WTC11 (cell line): ENCODE measurements at regions not wholly inside any gene's neighbourhood (a gene's known extent, or its start where the extent isn't known, plus 50 kb on each side); places are given as distances from the start of the nearest gene placed in this dataset.

Experiments
- ATAC-seq: fragments of 200-7000 bp; cut with Tn5 transposase; 2 replicates; pipeline ENCODE4 v1.10.0; 2021; ENCODE audit warnings: mild to moderate bottlenecking, moderate library complexity
- CTCF ChIA-PET: fragments of 300-600 bp; sonication (Branson Sonifier 250); formaldehyde crosslinking; loops from one replicate; lab custom pipeline; 2021; ENCODE audit warnings: antibody characterized with exemption; lab: Charles Lee
- POLR2A ChIA-PET: fragments of 350-600 bp; sonication (Branson Sonifier 250); formaldehyde crosslinking; loops from one replicate; lab custom pipeline; 2021; ENCODE audit warnings: antibody characterized with exemption; lab: Charles Lee
- DNase-seq: peaks from one replicate; pipeline ENCODE4 v3.0.0; 2021; ENCODE audit warnings: low spot score
- H3K27ac Mint-ChIP-seq: 2 replicates; pipeline ENCODE4 v1.8.0; 2021; ENCODE audit warnings: mixed read lengths
- H3K27me3 Mint-ChIP-seq: 2 replicates; pipeline ENCODE4 v1.8.0; 2021; ENCODE audit warnings: low read depth, mild to moderate bottlenecking, moderate library complexity, mixed read lengths
- H3K36me3 Mint-ChIP-seq: 2 replicates; pipeline ENCODE4 v1.8.0; 2021; ENCODE audit warnings: mixed read lengths
- H3K4me1 Mint-ChIP-seq: 2 replicates; pipeline ENCODE4 v1.8.0; 2022; ENCODE audit warnings: mixed read lengths
- H3K4me3 Mint-ChIP-seq: 2 replicates; pipeline ENCODE4 v1.8.0; 2021; ENCODE audit warnings: mild to moderate bottlenecking, moderate library complexity, mixed read lengths
- H3K9me3 Mint-ChIP-seq: 2 replicates; pipeline ENCODE4 v1.8.0; 2021; ENCODE audit warnings: mixed read lengths
- ATF2 ChIP-seq: sonication (generic); formaldehyde crosslinking; IDR thresholded peaks from 2 replicates; pipeline ENCODE4 v1.8.1; 2022; ENCODE audit warnings: low read depth, missing genetic modification reagents, borderline replicate concordance
- ELF4 ChIP-seq: sonication (generic); formaldehyde crosslinking; IDR thresholded peaks from 2 replicates; pipeline ENCODE4 v1.8.1; 2022; ENCODE audit warnings: low read depth, mild to moderate bottlenecking, moderate library complexity, missing genetic modification reagents
- ESRRA ChIP-seq: sonication (generic); formaldehyde crosslinking; IDR thresholded peaks from 2 replicates; pipeline ENCODE4 v1.8.1; 2022; ENCODE audit warnings: mild to moderate bottlenecking, missing genetic modification reagents, borderline replicate concordance
- ETV6 ChIP-seq: sonication (generic); formaldehyde crosslinking; IDR thresholded peaks from 2 replicates; pipeline ENCODE4 v1.8.1; 2022; ENCODE audit warnings: mild to moderate bottlenecking, missing genetic modification reagents
- FOXP1 ChIP-seq: sonication (generic); formaldehyde crosslinking; IDR thresholded peaks from 2 replicates; pipeline ENCODE4 v1.8.0; 2022; ENCODE audit warnings: missing genetic modification reagents, mild to moderate bottlenecking, moderate library complexity, borderline replicate concordance
- HMGA2 ChIP-seq: fragments of 250-450 bp; sonication (Bioruptor Pico); IDR thresholded peaks from 2 replicates; pipeline ENCODE4 v1.4.0; 2021; ENCODE audit warnings: mild to moderate bottlenecking, moderate library complexity
- IRF1 ChIP-seq: sonication (generic); formaldehyde crosslinking; IDR thresholded peaks from 2 replicates; pipeline ENCODE4 v1.8.0; 2023; ENCODE audit warnings: missing genetic modification reagents
- MXD4 ChIP-seq: fragments of 250-450 bp; sonication (Bioruptor Pico); IDR thresholded peaks from 2 replicates; pipeline ENCODE4 v1.8.0; 2021; ENCODE audit warnings: mild to moderate bottlenecking, moderate library complexity, borderline replicate concordance
- MYBL2 ChIP-seq: sonication (generic); formaldehyde crosslinking; IDR thresholded peaks from 2 replicates; pipeline ENCODE4 v1.8.1; 2023; ENCODE audit warnings: mild to moderate bottlenecking, moderate library complexity, missing genetic modification reagents
- NFATC4 ChIP-seq: fragments of 250-450 bp; sonication (Bioruptor Pico); IDR thresholded peaks from 2 replicates; pipeline ENCODE4 v1.9.0; 2021; ENCODE audit warnings: mild to moderate bottlenecking
- RELA ChIP-seq: sonication (generic); formaldehyde crosslinking; IDR thresholded peaks from 2 replicates; pipeline ENCODE4 v1.8.1; 2022; ENCODE audit warnings: missing genetic modification reagents, mild to moderate bottlenecking, borderline replicate concordance
- STAT6 ChIP-seq: sonication (generic); formaldehyde crosslinking; conservative IDR thresholded peaks from 2 replicates; pipeline ENCODE4 v1.8.1; 2023; ENCODE audit warnings: mild to moderate bottlenecking, low read depth, missing genetic modification reagents, moderate library complexity
- TEAD1 ChIP-seq: sonication (generic); formaldehyde crosslinking; IDR thresholded peaks from 2 replicates; pipeline ENCODE4 v1.8.0; 2022; ENCODE audit warnings: mild to moderate bottlenecking, missing genetic modification reagents
- ZNF121 ChIP-seq: sonication (generic); formaldehyde crosslinking; IDR thresholded peaks from 2 replicates; pipeline ENCODE4 v1.8.0; 2023; ENCODE audit warnings: missing genetic modification reagents
- ZNF232 ChIP-seq: sonication (generic); formaldehyde crosslinking; IDR thresholded peaks from 2 replicates; pipeline ENCODE4 v1.8.0; 2022; ENCODE audit warnings: mild to moderate bottlenecking, missing genetic modification reagents
- ZNF416 ChIP-seq: fragments of 250-450 bp; sonication (Bioruptor Pico); IDR thresholded peaks from 2 replicates; pipeline ENCODE4 v1.9.0; 2021; ENCODE audit warnings: mild to moderate bottlenecking, inconsistent platforms
- ZNF512 ChIP-seq: sonication (generic); formaldehyde crosslinking; IDR thresholded peaks from 2 replicates; pipeline ENCODE4 v1.8.1; 2022; ENCODE audit warnings: missing genetic modification reagents, borderline replicate concordance
- TF ChIP-seq, protein P1 (sequence below): fragments of 200-600 bp; IDR thresholded peaks from 2 replicates; pipeline ENCODE4 v1.8.0; 2022; ENCODE audit warnings: antibody characterized with exemption
- TF ChIP-seq, protein P2 (sequence below): sonication (generic); formaldehyde crosslinking; conservative IDR thresholded peaks from 2 replicates; pipeline ENCODE4 v1.8.1; 2022; ENCODE audit warnings: mild to moderate bottlenecking, missing genetic modification reagents
- TF ChIP-seq, protein P3 (sequence below): fragments of 250-450 bp; sonication (Bioruptor Pico); IDR thresholded peaks from 2 replicates; pipeline ENCODE4 v1.9.0; 2021; ENCODE audit warnings: mild to moderate bottlenecking, borderline replicate concordance

GRCh38 chr20:37627060-37627766 lies 66.6 kb upstream of the CTNNBL1 start (continued):
- peak; percentile 99 for TF ChIP-seq IRF1
- TF ChIP-seq ZNF121 (CRISPR knock-in tag), result peak; percentile 90
- TF ChIP-seq MYBL2 (CRISPR knock-in tag), result peak; percentile 93
- TF ChIP-seq ATF2, result peak; percentile 79; the same call in 1 of the 2 replicates
- TF ChIP-seq MXD4 (CRISPR knock-in tag), result no peak
- TF ChIP-seq, protein P1, sequence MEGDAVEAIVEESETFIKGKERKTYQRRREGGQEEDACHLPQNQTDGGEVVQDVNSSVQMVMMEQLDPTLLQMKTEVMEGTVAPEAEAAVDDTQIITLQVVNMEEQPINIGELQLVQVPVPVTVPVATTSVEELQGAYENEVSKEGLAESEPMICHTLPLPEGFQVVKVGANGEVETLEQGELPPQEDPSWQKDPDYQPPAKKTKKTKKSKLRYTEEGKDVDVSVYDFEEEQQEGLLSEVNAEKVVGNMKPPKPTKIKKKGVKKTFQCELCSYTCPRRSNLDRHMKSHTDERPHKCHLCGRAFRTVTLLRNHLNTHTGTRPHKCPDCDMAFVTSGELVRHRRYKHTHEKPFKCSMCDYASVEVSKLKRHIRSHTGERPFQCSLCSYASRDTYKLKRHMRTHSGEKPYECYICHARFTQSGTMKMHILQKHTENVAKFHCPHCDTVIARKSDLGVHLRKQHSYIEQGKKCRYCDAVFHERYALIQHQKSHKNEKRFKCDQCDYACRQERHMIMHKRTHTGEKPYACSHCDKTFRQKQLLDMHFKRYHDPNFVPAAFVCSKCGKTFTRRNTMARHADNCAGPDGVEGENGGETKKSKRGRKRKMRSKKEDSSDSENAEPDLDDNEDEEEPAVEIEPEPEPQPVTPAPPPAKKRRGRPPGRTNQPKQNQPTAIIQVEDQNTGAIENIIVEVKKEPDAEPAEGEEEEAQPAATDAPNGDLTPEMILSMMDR, result no peak

DNA sequence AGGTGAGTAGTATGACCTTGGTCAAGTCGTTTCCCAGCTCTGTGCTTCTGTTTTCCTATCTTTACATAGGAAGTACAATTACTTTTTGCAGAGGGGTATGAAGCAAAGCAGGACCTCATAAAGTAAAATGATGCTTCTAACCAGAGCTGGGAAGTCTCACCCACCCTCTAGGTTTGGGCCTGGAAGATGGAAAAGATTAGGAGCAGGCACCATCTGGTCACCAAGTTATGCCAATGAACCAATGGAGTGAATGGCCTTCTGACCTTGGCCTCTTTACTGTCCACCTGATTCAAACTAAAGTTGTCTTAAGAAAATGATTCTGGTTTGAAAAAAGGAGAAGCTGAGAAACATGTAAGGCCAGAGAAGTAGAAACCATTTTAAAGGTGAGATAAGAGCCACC lies 68.9 kb upstream of the CTNNBL1 start:
- H3K27me3 Mint-ChIP-seq, result peaks cover 24% of the 10 kb centered on the region
- H3K4me3 Mint-ChIP-seq, result no peak overlapping the region
- no peaks in the 10 kb centered on the region for H3K36me3 Mint-ChIP-seq
- no peak for ATAC-seq
- no peak for DNase-seq
- POLR2A ChIA-PET, result no interaction called here
- H3K9me3 Mint-ChIP-seq, result 0 out of 2 replicates have a peak, but pooled peaks cover 3% of the 10 kb centered on the region
- peaks cover 4% of the 10 kb centered on the region for H3K4me1 Mint-ChIP-seq
- TF ChIP-seq NFATC4 (CRISPR knock-in tag), result no peak
- no peak for TF ChIP-seq ZNF512
- no peak for TF ChIP-seq RELA (CRISPR knock-in tag)
- TF ChIP-seq ZNF232, result no peak
- no peak for TF ChIP-seq ELF4 (CRISPR knock-in tag)
- no peak for TF ChIP-seq STAT6 (CRISPR knock-in tag)
- TF ChIP-seq ETV6, result no peak
- no peak for TF ChIP-seq FOXP1
- TF ChIP-seq, protein P2, sequence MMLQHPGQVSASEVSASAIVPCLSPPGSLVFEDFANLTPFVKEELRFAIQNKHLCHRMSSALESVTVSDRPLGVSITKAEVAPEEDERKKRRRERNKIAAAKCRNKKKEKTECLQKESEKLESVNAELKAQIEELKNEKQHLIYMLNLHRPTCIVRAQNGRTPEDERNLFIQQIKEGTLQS (CRISPR knock-in tag), result no peak
- no peak for TF ChIP-seq TEAD1 (CRISPR knock-in tag)
- TF ChIP-seq ESRRA (CRISPR knock-in tag), result no peak
- no peak for TF ChIP-seq HMGA2 (CRISPR knock-in tag)
- TF ChIP-seq, protein P3, sequence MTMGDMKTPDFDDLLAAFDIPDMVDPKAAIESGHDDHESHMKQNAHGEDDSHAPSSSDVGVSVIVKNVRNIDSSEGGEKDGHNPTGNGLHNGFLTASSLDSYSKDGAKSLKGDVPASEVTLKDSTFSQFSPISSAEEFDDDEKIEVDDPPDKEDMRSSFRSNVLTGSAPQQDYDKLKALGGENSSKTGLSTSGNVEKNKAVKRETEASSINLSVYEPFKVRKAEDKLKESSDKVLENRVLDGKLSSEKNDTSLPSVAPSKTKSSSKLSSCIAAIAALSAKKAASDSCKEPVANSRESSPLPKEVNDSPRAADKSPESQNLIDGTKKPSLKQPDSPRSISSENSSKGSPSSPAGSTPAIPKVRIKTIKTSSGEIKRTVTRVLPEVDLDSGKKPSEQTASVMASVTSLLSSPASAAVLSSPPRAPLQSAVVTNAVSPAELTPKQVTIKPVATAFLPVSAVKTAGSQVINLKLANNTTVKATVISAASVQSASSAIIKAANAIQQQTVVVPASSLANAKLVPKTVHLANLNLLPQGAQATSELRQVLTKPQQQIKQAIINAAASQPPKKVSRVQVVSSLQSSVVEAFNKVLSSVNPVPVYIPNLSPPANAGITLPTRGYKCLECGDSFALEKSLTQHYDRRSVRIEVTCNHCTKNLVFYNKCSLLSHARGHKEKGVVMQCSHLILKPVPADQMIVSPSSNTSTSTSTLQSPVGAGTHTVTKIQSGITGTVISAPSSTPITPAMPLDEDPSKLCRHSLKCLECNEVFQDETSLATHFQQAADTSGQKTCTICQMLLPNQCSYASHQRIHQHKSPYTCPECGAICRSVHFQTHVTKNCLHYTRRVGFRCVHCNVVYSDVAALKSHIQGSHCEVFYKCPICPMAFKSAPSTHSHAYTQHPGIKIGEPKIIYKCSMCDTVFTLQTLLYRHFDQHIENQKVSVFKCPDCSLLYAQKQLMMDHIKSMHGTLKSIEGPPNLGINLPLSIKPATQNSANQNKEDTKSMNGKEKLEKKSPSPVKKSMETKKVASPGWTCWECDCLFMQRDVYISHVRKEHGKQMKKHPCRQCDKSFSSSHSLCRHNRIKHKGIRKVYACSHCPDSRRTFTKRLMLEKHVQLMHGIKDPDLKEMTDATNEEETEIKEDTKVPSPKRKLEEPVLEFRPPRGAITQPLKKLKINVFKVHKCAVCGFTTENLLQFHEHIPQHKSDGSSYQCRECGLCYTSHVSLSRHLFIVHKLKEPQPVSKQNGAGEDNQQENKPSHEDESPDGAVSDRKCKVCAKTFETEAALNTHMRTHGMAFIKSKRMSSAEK, result no peak
- no peak for TF ChIP-seq ZNF416 (CRISPR knock-in tag)
- TF ChIP-seq, all 79 proteins: peak for 0
- CTCF ChIA-PET, result no interaction called here
- no peak overlapping the region for H3K27ac Mint-ChIP-seq
